ENCODE measurements at regions not wholly inside any gene's neighbourhood (a gene's known extent, or its start where the extent isn't known, plus 50 kb on each side); places are given as distances from the start of the nearest gene placed in this dataset.

DNA sequence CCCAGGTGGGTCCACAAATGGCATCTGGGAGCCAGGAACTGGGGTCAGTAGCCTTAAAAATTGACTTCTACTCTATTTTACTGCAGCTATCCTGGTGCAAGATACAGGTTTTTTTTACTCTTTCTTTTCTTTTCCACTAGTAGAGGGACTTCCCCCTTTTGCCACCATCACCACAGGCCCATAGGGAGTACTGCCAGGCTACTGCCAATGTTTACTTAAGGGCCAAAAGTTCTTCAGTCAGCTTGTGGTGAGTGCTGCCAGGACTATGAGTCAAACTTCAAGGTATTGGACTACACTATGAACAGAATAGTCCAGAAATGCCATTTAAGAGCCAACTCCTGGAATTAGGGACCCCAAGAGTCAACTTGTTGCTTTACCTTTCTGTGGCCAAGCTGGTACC lies 94.7 kb downstream of the EDA2R start:
- peaks cover 0 to 2% (median 0%) of the 10 kb centered on the region in 9 donors for H3K9me3 Mint-ChIP-seq
- DNase-seq (no peak), ATAC-seq (no peak)
- H3K27ac Mint-ChIP-seq: no peak overlapping the region
- peaks cover 0 to 3% (median 0%) of the 10 kb centered on the region in 5 donors for H3K27me3 Mint-ChIP-seq
- H3K4me3 Mint-ChIP-seq: no peak overlapping the region
- POLR2A ChIA-PET: interaction anchor here (0.6 kb wide), 1 partner anchor 183 kb away, joined by 3 read pairs; no protein-coding TSS in a partner anchor
- no peaks in the 10 kb centered on the region for H3K4me1 Mint-ChIP-seq
- no peaks in the 10 kb centered on the region for H3K36me3 Mint-ChIP-seq

DNA sequence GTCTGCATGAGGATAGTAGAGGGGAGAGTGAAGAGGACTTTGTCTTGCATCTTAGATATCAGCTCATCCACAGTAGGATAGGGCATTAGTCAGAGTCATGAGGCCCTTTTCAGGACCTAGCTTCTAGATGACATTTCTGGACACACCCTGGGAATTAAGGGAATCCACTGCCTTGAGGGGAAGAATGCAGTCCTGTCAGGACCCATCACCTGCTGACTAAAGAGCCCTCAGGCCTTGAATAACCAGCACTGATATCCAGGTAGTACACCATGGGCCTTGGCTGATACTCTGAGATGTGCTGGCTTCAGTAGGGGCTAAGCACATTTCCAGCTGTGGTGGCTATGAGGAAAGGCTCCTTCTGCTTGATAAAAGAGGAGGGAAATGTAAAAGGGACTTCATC lies 134.4 kb downstream of the EDA2R start:
- Mint-ChIP-seq H3K9me3 (peaks cover 0 to 18% (median 0%) of the 10 kb centered on the region in 9 donors), H3K27me3 (no peaks in the 10 kb centered on the region), H3K4me3 (no peak overlapping the region), H3K4me1 (no peaks in the 10 kb centered on the region), H3K27ac (peak overlapping the region in 1 of 10 donors; percentile 56), H3K36me3 (no peaks in the 10 kb centered on the region)
- no peak for DNase-seq
- POLR2A ChIA-PET: no interaction called here
- ATAC-seq: no peak

DNA sequence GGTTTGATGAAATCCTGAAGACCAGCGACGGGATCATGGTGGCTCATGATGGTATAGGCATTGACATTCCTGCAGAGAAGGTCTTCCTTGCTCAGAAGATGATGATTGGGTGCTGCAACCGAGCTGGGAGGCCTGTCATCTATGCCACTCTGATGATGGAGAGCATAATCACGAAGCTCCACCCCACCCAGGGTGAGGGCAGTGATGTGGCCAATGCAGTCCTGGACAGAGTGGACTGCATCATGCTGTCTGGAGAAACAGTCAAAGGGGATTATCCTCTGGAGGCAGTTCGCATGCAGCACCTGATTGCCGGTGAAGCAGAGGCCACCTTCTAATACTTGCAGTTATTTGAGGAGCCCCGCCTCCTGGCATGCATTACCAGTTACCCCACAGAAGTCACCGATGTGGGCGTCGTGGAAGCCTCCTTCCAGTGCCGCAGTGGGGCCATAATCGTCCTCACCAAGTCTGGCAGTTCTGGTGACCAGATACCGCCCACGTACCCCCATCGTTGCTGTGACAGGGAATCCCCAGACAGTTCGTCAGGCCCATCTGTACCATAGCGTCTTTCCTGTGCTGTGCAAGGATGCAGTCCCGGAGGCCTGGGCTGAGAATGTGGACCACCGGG lies 140.1 kb downstream of the EDA2R start:
- Mint-ChIP-seq H3K4me3 (no peak overlapping the region), H3K4me1 (no peaks in the 10 kb centered on the region), H3K36me3 (no peaks in the 10 kb centered on the region), H3K27me3 (peaks cover 0 to 3% (median 0%) of the 10 kb centered on the region in 5 donors), H3K9me3 (peaks cover 0 to 4% (median 0%) of the 10 kb centered on the region in 9 donors), H3K27ac (no peak overlapping the region)
- ATAC-seq: no peak
- POLR2A ChIA-PET: no interaction called here
- no peak for DNase-seq

DNA sequence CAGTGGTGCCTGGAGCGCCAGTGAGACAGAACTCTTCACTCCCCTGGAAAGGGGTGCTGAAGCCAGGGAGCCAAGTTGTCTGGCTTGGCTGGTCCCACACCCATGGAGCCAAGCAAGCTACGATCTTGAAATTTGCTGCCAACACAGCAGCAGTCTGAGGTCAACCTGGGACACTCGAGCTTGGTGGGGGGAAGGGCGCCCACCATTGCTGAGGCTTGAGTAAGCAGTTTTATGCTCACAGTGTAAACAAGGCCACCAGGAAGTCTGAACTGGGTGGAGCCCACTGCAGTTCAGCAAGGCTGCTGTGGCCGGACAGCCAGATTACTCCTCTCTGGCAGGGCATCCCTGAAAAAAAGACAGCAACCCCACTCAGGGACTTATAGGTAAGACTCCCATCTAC lies 149.5 kb downstream of the EDA2R start:
- Mint-ChIP-seq H3K27me3 (peaks cover 0 to 4% (median 3%) of the 10 kb centered on the region in 5 donors), H3K36me3 (peaks cover 0 to 6% (median 0%) of the 10 kb centered on the region in 3 donors), H3K4me3 (no peak overlapping the region), H3K9me3 (peaks cover 0 to 2% (median 0%) of the 10 kb centered on the region in 9 donors), H3K27ac (no peak overlapping the region), H3K4me1 (no peaks in the 10 kb centered on the region)
- DNase-seq (no peak), ATAC-seq (no peak)
- POLR2A ChIA-PET: no interaction called here
